ENCODE measurements at regions not wholly inside any gene's neighbourhood (a gene's known extent, or its start where the extent isn't known, plus 50 kb on each side); places are given as distances from the start of the nearest gene placed in this dataset.

DNA sequence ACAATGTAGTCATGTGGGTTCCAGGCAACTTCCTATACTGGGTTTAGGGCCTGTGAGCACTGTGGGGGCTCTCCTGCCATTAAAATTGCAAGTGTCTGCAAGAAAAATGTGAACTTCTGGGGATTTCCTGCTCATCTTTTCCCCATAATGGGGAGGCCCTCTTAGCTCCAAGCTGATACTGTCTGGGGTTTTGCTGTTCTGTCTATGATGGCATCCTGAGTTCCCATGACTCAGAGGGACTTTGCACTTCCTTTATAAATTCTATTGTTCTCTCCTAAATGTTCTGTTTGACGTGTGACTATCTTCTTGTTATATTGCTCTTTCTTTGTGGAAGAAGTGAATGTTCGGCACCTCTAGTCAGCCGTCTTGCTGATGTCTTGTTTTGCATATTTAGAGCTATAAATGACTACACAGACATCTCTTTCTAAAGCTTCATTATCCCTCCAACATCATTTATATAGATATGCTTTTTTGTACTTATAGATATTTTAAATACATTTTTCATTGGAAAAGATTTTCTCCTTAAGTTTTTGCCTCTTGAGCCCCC lies 465.8 kb downstream of the NAF1 start:
- TF ChIP-seq MYC (IDR thresholded peaks at IDR 0.05; ENCODE audit: low read depth, low read length) (no peak), POLR2A (IDR thresholded peaks at IDR 0.05; ENCODE audit: extremely low read depth, insufficient read length) (no peak)
- TF ChIP-seq, protein P1, sequence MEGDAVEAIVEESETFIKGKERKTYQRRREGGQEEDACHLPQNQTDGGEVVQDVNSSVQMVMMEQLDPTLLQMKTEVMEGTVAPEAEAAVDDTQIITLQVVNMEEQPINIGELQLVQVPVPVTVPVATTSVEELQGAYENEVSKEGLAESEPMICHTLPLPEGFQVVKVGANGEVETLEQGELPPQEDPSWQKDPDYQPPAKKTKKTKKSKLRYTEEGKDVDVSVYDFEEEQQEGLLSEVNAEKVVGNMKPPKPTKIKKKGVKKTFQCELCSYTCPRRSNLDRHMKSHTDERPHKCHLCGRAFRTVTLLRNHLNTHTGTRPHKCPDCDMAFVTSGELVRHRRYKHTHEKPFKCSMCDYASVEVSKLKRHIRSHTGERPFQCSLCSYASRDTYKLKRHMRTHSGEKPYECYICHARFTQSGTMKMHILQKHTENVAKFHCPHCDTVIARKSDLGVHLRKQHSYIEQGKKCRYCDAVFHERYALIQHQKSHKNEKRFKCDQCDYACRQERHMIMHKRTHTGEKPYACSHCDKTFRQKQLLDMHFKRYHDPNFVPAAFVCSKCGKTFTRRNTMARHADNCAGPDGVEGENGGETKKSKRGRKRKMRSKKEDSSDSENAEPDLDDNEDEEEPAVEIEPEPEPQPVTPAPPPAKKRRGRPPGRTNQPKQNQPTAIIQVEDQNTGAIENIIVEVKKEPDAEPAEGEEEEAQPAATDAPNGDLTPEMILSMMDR (IDR thresholded peaks at IDR 0.05; ENCODE audit: low read depth, low read length): no peak
- TF ChIP-seq, protein P2, sequence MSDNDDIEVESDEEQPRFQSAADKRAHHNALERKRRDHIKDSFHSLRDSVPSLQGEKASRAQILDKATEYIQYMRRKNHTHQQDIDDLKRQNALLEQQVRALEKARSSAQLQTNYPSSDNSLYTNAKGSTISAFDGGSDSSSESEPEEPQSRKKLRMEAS (IDR thresholded peaks at IDR 0.05; ENCODE audit: low read depth, low read length): no peak
- DNase-seq (ENCODE audit: low read depth): no peak
- no peak overlapping the region for H3K4me3 ChIP-seq (ENCODE audit: low read depth, low read length)

- TF ChIP-seq, protein P1 (IDR thresholded peaks at IDR 0.05; ENCODE audit: low read depth, low read length): no peak
- TF ChIP-seq MYC (IDR thresholded peaks at IDR 0.05; ENCODE audit: low read depth, low read length): no peak
- TF ChIP-seq POLR2A (IDR thresholded peaks at IDR 0.05; ENCODE audit: extremely low read depth, insufficient read length): no peak
- TF ChIP-seq, protein P2 (IDR thresholded peaks at IDR 0.05; ENCODE audit: low read depth, low read length): no peak
- no peak overlapping the region for H3K4me3 ChIP-seq (ENCODE audit: low read depth, low read length)
- no peak for DNase-seq (ENCODE audit: low read depth)
Observed at GRCh38 chr4:162700358-162700757, 466.3 kb downstream of the NAF1 start.

DNA sequence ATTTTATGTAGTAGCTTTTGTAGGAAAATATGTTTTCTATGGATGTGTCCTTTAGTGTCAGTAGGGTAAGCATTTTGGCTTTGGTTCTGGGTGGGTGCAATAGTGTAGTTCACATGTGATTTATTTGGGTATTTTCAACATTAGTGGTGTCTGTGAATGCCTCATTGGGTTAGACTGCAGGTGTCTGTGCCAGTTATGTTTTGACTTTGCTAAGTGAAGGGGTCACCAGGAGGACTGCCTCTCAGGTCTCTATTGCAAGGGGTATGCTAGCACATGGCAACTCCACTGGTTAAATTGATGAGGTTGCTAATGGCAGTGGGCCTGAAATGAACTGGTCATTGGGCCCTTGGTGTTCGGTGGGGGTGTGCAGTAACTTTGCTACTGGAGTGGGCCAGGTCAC lies 467.1 kb downstream of the NAF1 start:
- no peak for DNase-seq (ENCODE audit: low read depth)
- H3K4me3 ChIP-seq (ENCODE audit: low read depth, low read length): no peak overlapping the region
- TF ChIP-seq MYC (IDR thresholded peaks at IDR 0.05; ENCODE audit: low read depth, low read length): no peak
- TF ChIP-seq, protein P2 (IDR thresholded peaks at IDR 0.05; ENCODE audit: low read depth, low read length): no peak
- TF ChIP-seq POLR2A (IDR thresholded peaks at IDR 0.05; ENCODE audit: extremely low read depth, insufficient read length): no peak
- TF ChIP-seq, protein P1 (IDR thresholded peaks at IDR 0.05; ENCODE audit: low read depth, low read length): no peak

DNA sequence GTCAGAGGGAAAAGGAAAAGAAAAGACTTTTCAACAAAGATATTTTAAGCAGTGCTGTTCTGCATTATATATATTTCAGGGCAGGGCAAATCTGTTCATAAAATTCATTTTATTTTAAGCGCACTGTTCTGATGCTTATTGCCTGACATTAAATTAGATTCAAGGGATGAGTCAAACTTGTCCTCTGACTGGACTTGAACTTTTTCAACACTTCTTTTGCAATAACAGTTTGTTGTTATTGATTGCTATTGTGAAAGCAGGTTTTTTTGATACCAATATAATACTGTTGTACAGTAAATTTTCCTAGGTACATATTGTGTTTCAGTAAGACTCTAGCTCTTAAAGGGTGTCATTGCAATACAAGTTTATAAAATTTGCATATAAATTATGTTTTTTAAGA lies 481.3 kb downstream of the NAF1 start:
- no peak overlapping the region for H3K4me3 ChIP-seq (ENCODE audit: low read depth, low read length)
- no peak for DNase-seq (ENCODE audit: low read depth)
- TF ChIP-seq, protein P1 (IDR thresholded peaks at IDR 0.05; ENCODE audit: low read depth, low read length): no peak

DNA sequence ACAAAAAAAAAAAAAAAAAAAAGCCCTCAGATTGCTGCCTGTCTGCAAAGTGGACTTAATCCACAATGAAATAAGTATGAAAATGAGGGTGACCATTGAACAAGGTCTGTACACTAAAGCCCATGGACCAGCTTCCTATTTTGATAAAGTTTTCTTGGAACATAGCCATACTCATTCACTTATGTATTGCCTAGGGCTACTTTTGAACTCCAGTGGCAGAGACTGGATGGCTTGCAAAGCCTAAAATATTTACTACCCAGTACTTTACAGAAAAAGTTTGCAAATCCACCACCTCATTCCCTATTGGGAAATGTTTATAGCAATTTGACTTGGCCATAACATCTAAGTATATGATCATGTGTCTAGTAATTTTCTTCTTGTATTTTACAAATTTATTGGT lies 481.7 kb downstream of the NAF1 start:
- H3K4me3 ChIP-seq (ENCODE audit: low read depth, low read length): no peak overlapping the region
- DNase-seq (ENCODE audit: low read depth): no peak
- TF ChIP-seq MYC (IDR thresholded peaks at IDR 0.05; ENCODE audit: low read depth, low read length) (no peak), POLR2A (IDR thresholded peaks at IDR 0.05; ENCODE audit: extremely low read depth, insufficient read length) (no peak)
- TF ChIP-seq, protein P1 (IDR thresholded peaks at IDR 0.05; ENCODE audit: low read depth, low read length): no peak
- TF ChIP-seq, protein P2 (IDR thresholded peaks at IDR 0.05; ENCODE audit: low read depth, low read length): no peak

GRCh38 chr4:162684371-162684700 lies 482.4 kb downstream of the NAF1 start:
- TF ChIP-seq POLR2A (IDR thresholded peaks at IDR 0.05; ENCODE audit: extremely low read depth, insufficient read length) (no peak), MYC (IDR thresholded peaks at IDR 0.05; ENCODE audit: low read depth, low read length) (no peak)
- TF ChIP-seq, protein P1 (IDR thresholded peaks at IDR 0.05; ENCODE audit: low read depth, low read length): no peak
- TF ChIP-seq, protein P2 (IDR thresholded peaks at IDR 0.05; ENCODE audit: low read depth, low read length): no peak
- no peak for DNase-seq (ENCODE audit: low read depth)
- no peak overlapping the region for H3K4me3 ChIP-seq (ENCODE audit: low read depth, low read length)

Data from NB4 (cell line).